Transverse colon (tissue), 4 donors: ENCODE measurements at regions not wholly inside any gene's neighbourhood (a gene's known extent, or its start where the extent isn't known, plus 50 kb on each side); places are given as distances from the start of the nearest gene placed in this dataset.

Source experiments
- DNase-seq: peaks from one replicate; pipeline ENCODE4 v3.0.0-alpha.2; 2019
- H3K27ac ChIP-seq, 4 donors: fragments of 200-600 bp; sonication (generic); 2 replicates each; pipeline ENCODE4 v1.5.1; 2016 to 2018; ENCODE audit warnings: inconsistent platforms in 4 of 4
- H3K27me3 ChIP-seq: fragments of 200-600 bp; sonication (generic); 2 replicates; pipeline ENCODE4 v1.5.1; 2017; ENCODE audit warnings: inconsistent platforms
- H3K36me3 ChIP-seq, 4 donors: fragments of 200-600 bp; sonication (generic); 2 replicates each; pipeline ENCODE4 v1.5.1; 2017 to 2019; ENCODE audit warnings: inconsistent platforms in 4 of 4
- H3K4me1 ChIP-seq, 4 donors: fragments of 200-600 bp; sonication (generic); 2 replicates each; pipeline ENCODE4 v1.5.1; 2017 to 2020; ENCODE audit warnings: inconsistent platforms in 4 of 4
- H3K4me3 ChIP-seq, 4 donors: fragments of 200-600 bp; sonication (generic); 1 replicate in 1 of 4; 2 replicates in 3 of 4; pipeline versions ENCODE4 v1.5.1 to v1.6.1; 2017 to 2019; ENCODE audit warnings: inconsistent platforms in 4 of 4
- H3K9me3 ChIP-seq, 2 donors: fragments of 200-600 bp; sonication (generic); 2 replicates each; pipeline ENCODE4 v1.5.1; 2017 to 2019; ENCODE audit warnings: inconsistent platforms in 2 of 2
- EP300 ChIP-seq: sonication (generic); formaldehyde crosslinking; IDR thresholded peaks from one replicate; pipeline ENCODE4 v1.6.1; 2017; ENCODE audit warnings: antibody characterized with exemption, low read depth
- POLR2A ChIP-seq: fragments of 450-650 bp; IDR thresholded peaks from one replicate; pipeline ENCODE4 v1.6.1; 2016; ENCODE audit warnings: antibody characterized with exemption, mild to moderate bottlenecking, moderate library complexity
- POLR2AphosphoS5 ChIP-seq, 3 donors: sonication (generic); formaldehyde crosslinking; IDR thresholded peaks; one replicate each; pipeline ENCODE4 v1.6.1; 2016; ENCODE audit warnings: antibody characterized with exemption in 3 of 3
- WGBS, 2 donors: methylation state at CpG; one replicate each; pipeline ENCODE4 v1.1.5; 2018; ENCODE audit warnings: low coverage in 1 of 2; 5-methylcytosine and 5-hydroxymethylcytosine counted together
- in situ Hi-C, 4 donors: fragments of 200-750 bp; cut with MboI; loops; one replicate each; pipeline versions ENCODE4 v1.15.0 to v1.15.1; 2017; ENCODE audit warnings: low sequenced_read_pairs in 3 of 4, low pct_ligation_motif_present in 1 of 4, low pct_unique_long_range_greater_than_20kb in 1 of 4
- intact Hi-C: fragments of 100-400 bp; cut with DNase I; formaldehyde crosslinking; loops from one replicate; pipeline ENCODE4 v1.15.1; 2023; ENCODE audit warnings: low total_unique reads
- TF ChIP-seq, protein P1 (sequence below), 5 experiments: fragments of 200-600 bp in 3 of 5; fragments of 450-650 bp in 2 of 5; sonication (generic) in 3 of 5; IDR thresholded peaks; 1 replicate in 2 of 5; 2 replicates in 3 of 5; pipeline ENCODE4 v1.5.1; 2016 to 2017; ENCODE audit warnings: antibody characterized with exemption in 5 of 5, inconsistent platforms in 3 of 5, mild to moderate bottlenecking in 2 of 5, moderate library complexity in 1 of 5

GRCh38 chr4:108547682-108548081 is 72.7 kb upstream of the RPL34 start:
- H3K36me3 ChIP-seq, result no peaks in the 10 kb centered on the region
- in situ Hi-C loops (no loop called here), intact Hi-C loops (no loop called here)
- DNase-seq, result no peak
- TF ChIP-seq, protein P1, sequence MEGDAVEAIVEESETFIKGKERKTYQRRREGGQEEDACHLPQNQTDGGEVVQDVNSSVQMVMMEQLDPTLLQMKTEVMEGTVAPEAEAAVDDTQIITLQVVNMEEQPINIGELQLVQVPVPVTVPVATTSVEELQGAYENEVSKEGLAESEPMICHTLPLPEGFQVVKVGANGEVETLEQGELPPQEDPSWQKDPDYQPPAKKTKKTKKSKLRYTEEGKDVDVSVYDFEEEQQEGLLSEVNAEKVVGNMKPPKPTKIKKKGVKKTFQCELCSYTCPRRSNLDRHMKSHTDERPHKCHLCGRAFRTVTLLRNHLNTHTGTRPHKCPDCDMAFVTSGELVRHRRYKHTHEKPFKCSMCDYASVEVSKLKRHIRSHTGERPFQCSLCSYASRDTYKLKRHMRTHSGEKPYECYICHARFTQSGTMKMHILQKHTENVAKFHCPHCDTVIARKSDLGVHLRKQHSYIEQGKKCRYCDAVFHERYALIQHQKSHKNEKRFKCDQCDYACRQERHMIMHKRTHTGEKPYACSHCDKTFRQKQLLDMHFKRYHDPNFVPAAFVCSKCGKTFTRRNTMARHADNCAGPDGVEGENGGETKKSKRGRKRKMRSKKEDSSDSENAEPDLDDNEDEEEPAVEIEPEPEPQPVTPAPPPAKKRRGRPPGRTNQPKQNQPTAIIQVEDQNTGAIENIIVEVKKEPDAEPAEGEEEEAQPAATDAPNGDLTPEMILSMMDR (IDR thresholded peaks at IDR 0.05), result no peak
- TF ChIP-seq POLR2AphosphoS5 (IDR thresholded peaks at IDR 0.05) (no peak), EP300 (no peak), POLR2A (no peak)
- no peak overlapping the region for H3K4me3 ChIP-seq
- H3K27me3 ChIP-seq, result no peaks in the 10 kb centered on the region
- H3K27ac ChIP-seq, result no peak overlapping the region
- H3K9me3 ChIP-seq, result peaks cover 9 to 14% of the 10 kb centered on the region in 2 donors
- H3K4me1 ChIP-seq, result no peaks in the 10 kb centered on the region

- H3K27ac ChIP-seq, result no peak overlapping the region
- intact Hi-C loops, result no loop called here
- no peak for DNase-seq
- H3K9me3 ChIP-seq, result peaks cover 9 to 14% of the 10 kb centered on the region in 2 donors
- WGBS, 2 donors, result 82 to 100% methylated on average over 1 to 3 of the region's 3 CpGs
- no peaks in the 10 kb centered on the region for H3K27me3 ChIP-seq
- H3K36me3 ChIP-seq, result no peaks in the 10 kb centered on the region
- TF ChIP-seq POLR2AphosphoS5 (IDR thresholded peaks at IDR 0.05) (no peak), POLR2A (no peak), EP300 (no peak)
- TF ChIP-seq, protein P1 (IDR thresholded peaks at IDR 0.05), result no peak
- no peaks in the 10 kb centered on the region for H3K4me1 ChIP-seq
- in situ Hi-C loops, result no loop called here
- H3K4me3 ChIP-seq, result no peak overlapping the region
These were observed 73.6 kb upstream of the RPL34 start for GRCh38 chr4:108546728-108547127.

DNA sequence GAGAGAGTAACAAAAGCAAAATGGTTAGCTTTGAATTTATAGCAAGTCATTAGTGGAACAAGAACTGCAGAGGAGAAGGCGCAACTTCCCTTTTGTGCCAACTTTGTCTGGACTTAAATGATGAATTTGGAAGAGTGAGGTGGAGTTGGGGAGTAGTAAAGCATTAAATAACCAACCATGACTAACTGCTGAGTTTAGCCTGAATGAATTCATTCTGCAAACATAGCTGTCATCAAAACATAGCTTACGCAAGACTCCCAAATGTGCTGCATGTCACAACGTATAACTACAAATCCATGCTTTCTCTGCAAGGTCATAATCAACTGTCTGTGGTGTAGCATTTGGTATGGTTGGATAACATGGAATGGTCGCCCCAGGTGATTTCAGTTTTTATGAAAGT is 75.9 kb upstream of the RPL34 start:
- H3K36me3 ChIP-seq, result no peaks in the 10 kb centered on the region
- DNase-seq, result no peak
- TF ChIP-seq POLR2AphosphoS5 (IDR thresholded peaks at IDR 0.05), result no peak
- TF ChIP-seq, protein P1 (IDR thresholded peaks at IDR 0.05), result no peak
- no peak for TF ChIP-seq POLR2A
- no peak for TF ChIP-seq EP300
- in situ Hi-C loops (no loop called here), intact Hi-C loops (no loop called here)
- H3K9me3 ChIP-seq, result peaks cover 9 to 14% of the 10 kb centered on the region in 2 donors
- no peaks in the 10 kb centered on the region for H3K27me3 ChIP-seq
- no peak overlapping the region for H3K27ac ChIP-seq
- 89 to 90% methylated on average over 3 to 4 of the region's 4 CpGs for WGBS, 2 donors
- no peak overlapping the region for H3K4me3 ChIP-seq
- H3K4me1 ChIP-seq, result no peaks in the 10 kb centered on the region

GRCh38 chr4:108543359-108543968 is 76.9 kb upstream of the RPL34 start:
- DNase-seq, result no peak
- in situ Hi-C loops (no loop called here), intact Hi-C loops (no loop called here)
- Histone ChIP-seq H3K9me3 (peaks cover 9 to 14% of the 10 kb centered on the region in 2 donors), H3K27me3 (no peaks in the 10 kb centered on the region), H3K36me3 (no peaks in the 10 kb centered on the region), H3K4me3 (no peak overlapping the region), H3K27ac (no peak overlapping the region), H3K4me1 (no peaks in the 10 kb centered on the region)
- 89 to 93% methylated on average over 6 to 7 of the region's 7 CpGs for WGBS, 2 donors
- TF ChIP-seq EP300, result no peak
- TF ChIP-seq, protein P1 (IDR thresholded peaks at IDR 0.05), result no peak
- no peak for TF ChIP-seq POLR2A
- no peak for TF ChIP-seq POLR2AphosphoS5 (IDR thresholded peaks at IDR 0.05)
